ENCODE measurements at regions not wholly inside any gene's neighbourhood (a gene's known extent, or its start where the extent isn't known, plus 50 kb on each side); places are given as distances from the start of the nearest gene placed in this dataset.

DNA sequence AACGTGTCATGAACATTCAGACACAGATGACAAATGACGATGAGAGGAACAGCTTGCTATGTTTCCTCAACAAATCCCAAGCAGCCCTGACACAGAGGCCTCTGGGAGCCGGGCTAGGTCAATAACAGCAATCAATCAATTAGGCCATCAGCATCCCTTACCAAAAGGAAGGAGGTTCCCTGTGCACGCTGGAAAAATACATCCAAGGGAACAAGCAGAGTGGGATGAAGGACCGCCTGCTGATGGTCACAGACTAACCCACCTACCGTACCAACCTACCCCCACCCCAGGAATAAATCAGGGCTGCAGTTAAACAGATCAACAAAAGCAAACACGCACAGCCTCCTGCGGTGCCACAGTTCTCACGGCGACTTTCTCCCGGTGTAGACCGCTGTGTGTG, 265.1 kb upstream of the SFSWAP start:
- TF ChIP-seq, protein P1, sequence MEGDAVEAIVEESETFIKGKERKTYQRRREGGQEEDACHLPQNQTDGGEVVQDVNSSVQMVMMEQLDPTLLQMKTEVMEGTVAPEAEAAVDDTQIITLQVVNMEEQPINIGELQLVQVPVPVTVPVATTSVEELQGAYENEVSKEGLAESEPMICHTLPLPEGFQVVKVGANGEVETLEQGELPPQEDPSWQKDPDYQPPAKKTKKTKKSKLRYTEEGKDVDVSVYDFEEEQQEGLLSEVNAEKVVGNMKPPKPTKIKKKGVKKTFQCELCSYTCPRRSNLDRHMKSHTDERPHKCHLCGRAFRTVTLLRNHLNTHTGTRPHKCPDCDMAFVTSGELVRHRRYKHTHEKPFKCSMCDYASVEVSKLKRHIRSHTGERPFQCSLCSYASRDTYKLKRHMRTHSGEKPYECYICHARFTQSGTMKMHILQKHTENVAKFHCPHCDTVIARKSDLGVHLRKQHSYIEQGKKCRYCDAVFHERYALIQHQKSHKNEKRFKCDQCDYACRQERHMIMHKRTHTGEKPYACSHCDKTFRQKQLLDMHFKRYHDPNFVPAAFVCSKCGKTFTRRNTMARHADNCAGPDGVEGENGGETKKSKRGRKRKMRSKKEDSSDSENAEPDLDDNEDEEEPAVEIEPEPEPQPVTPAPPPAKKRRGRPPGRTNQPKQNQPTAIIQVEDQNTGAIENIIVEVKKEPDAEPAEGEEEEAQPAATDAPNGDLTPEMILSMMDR (IDR thresholded peaks at IDR 0.05) = no peak
- no peak for TF ChIP-seq POLR2A (IDR thresholded peaks at IDR 0.05)

All from adrenal gland (tissue), 5 donors.